Neutrophil (primary cell): ENCODE measurements at regions not wholly inside any gene's neighbourhood (a gene's known extent, or its start where the extent isn't known, plus 50 kb on each side); places are given as distances from the start of the nearest gene placed in this dataset.
"Not testable (repeated sequence)": the region's sequence is repeated elsewhere in the genome, so short reads cannot be mapped to it uniquely, and the experiment has no call there.

ENCODE experiments used
- H3K27ac ChIP-seq: fragments of 200-600 bp; sonication (generic); 2 replicates; pipeline ENCODE4 v1.5.1; 2016; ENCODE audit warnings: mild to moderate bottlenecking, moderate library complexity
- H3K27me3 ChIP-seq: fragments of 200-600 bp; sonication (generic); 2 replicates; pipeline ENCODE4 v1.6.0; 2016; ENCODE audit warnings: mild to moderate bottlenecking
- H3K36me3 ChIP-seq: fragments of 200-600 bp; sonication (generic); 2 replicates; pipeline ENCODE4 v1.5.1; 2017
- H3K4me1 ChIP-seq, 2 experiments: fragments of 200-600 bp in 1 of 2; sonication (generic) in 1 of 2; 1 replicate in 1 of 2; 2 replicates in 1 of 2; pipeline versions ENCODE4 v1.5.1 to v1.6.1; 2013 to 2016; ENCODE audit warnings: low read depth in 1 of 2, low read length in 1 of 2, mild to moderate bottlenecking in 1 of 2, moderate library complexity in 1 of 2; ENCODE audit not compliant: control insufficient read depth in 1 of 2, insufficient read depth in 1 of 2
- H3K4me3 ChIP-seq, 2 experiments: fragments of 200-600 bp in 1 of 2; sonication (generic) in 1 of 2; 1 replicate in 1 of 2; 2 replicates in 1 of 2; pipeline ENCODE4 v1.5.1; 2013 to 2016; ENCODE audit warnings: low read depth in 1 of 2, low read length in 1 of 2, mild to moderate bottlenecking in 1 of 2, moderate library complexity in 1 of 2
- H3K9me3 ChIP-seq: fragments of 200-600 bp; sonication (generic); 2 replicates; pipeline ENCODE4 v1.5.1; 2016
- CTCF ChIP-seq: fragments of 200-600 bp; sonication (generic); IDR thresholded peaks from 2 replicates; pipeline ENCODE4 v1.5.1; 2016; ENCODE audit warnings: antibody characterized with exemption

GRCh38 chrX:27276751-27277150, 186.4 kb downstream of the PPP4R3C start:
- no peak for TF ChIP-seq CTCF
- Histone ChIP-seq H3K4me1 (no peaks in the 10 kb centered on the region), H3K27ac (no peak overlapping the region), H3K9me3 (no peaks in the 10 kb centered on the region), H3K36me3 (no peaks in the 10 kb centered on the region), H3K4me3 (no peak overlapping the region), H3K27me3 (no peaks in the 10 kb centered on the region)

- H3K36me3 ChIP-seq = no peaks in the 10 kb centered on the region
- H3K27ac ChIP-seq = no peak overlapping the region
- no peaks in the 10 kb centered on the region for H3K4me1 ChIP-seq
- TF ChIP-seq CTCF = no peak
- H3K4me3 ChIP-seq = no peak overlapping the region
- no peaks in the 10 kb centered on the region for H3K9me3 ChIP-seq
- no peaks in the 10 kb centered on the region for H3K27me3 ChIP-seq
Observed at GRCh38 chrX:27254656-27255055, 208.5 kb downstream of the PPP4R3C start.

GRCh38 chrX:27251369-27251768, 211.8 kb downstream of the PPP4R3C start:
- H3K27ac ChIP-seq = no peak overlapping the region
- no peak overlapping the region for H3K4me3 ChIP-seq
- H3K4me1 ChIP-seq = no peaks in the 10 kb centered on the region
- H3K9me3 ChIP-seq = no peaks in the 10 kb centered on the region
- TF ChIP-seq CTCF = no peak
- no peaks in the 10 kb centered on the region for H3K27me3 ChIP-seq
- H3K36me3 ChIP-seq = no peaks in the 10 kb centered on the region

- Histone ChIP-seq H3K27me3 (no peaks in the 10 kb centered on the region), H3K9me3 (no peaks in the 10 kb centered on the region), H3K27ac (no peak overlapping the region), H3K4me1 (no peaks in the 10 kb centered on the region), H3K4me3 (no peak overlapping the region), H3K36me3 (no peaks in the 10 kb centered on the region)
- no peak for TF ChIP-seq CTCF
Observed at GRCh38 chrX:27242581-27242980, 220.6 kb downstream of the PPP4R3C start.

GRCh38 chrX:27241981-27242380, 221.2 kb downstream of the PPP4R3C start:
- no peak overlapping the region for H3K27ac ChIP-seq
- H3K4me3 ChIP-seq = no peak overlapping the region
- TF ChIP-seq CTCF = no peak
- no peaks in the 10 kb centered on the region for H3K9me3 ChIP-seq
- H3K27me3 ChIP-seq = no peaks in the 10 kb centered on the region
- H3K4me1 ChIP-seq = no peaks in the 10 kb centered on the region
- no peaks in the 10 kb centered on the region for H3K36me3 ChIP-seq

- not testable (repeated sequence) for H3K36me3 ChIP-seq, H3K27me3 ChIP-seq, H3K9me3 ChIP-seq, H3K4me1 ChIP-seq, H3K4me3 ChIP-seq, H3K27ac ChIP-seq
Observed at GRCh38 chrX:27240042-27240441, 223.1 kb downstream of the PPP4R3C start.
